ENCODE measurements at regions not wholly inside any gene's neighbourhood (a gene's known extent, or its start where the extent isn't known, plus 50 kb on each side); places are given as distances from the start of the nearest gene placed in this dataset.

DNA sequence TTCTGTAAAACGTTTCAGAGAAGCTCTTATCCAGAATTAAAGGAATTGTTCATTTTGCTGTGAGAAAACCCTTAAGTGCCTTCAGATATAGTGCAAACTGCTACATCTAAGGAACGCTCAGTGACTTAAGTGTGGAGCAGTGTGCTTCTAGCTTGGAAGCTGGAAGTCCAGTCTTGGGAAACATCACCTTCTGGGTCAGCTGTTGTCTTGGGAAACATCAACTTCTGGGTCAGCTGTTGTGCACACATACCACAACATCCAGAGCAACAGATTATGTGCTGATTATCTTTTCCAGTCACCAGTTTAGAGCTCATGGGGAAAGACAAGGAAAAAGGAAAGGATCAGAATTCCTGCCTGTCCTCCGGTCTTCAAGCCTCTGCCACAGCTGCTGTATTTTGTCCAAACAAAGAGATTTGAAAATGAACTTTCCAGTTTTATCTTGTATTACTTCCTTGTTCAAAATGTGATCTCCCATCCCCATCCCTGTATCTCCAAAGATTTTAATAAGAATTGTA, 713.6 kb downstream of the NSUN3 start:
- TF ChIP-seq, protein P1, sequence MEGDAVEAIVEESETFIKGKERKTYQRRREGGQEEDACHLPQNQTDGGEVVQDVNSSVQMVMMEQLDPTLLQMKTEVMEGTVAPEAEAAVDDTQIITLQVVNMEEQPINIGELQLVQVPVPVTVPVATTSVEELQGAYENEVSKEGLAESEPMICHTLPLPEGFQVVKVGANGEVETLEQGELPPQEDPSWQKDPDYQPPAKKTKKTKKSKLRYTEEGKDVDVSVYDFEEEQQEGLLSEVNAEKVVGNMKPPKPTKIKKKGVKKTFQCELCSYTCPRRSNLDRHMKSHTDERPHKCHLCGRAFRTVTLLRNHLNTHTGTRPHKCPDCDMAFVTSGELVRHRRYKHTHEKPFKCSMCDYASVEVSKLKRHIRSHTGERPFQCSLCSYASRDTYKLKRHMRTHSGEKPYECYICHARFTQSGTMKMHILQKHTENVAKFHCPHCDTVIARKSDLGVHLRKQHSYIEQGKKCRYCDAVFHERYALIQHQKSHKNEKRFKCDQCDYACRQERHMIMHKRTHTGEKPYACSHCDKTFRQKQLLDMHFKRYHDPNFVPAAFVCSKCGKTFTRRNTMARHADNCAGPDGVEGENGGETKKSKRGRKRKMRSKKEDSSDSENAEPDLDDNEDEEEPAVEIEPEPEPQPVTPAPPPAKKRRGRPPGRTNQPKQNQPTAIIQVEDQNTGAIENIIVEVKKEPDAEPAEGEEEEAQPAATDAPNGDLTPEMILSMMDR (IDR thresholded peaks at IDR 0.05; ENCODE audit: poor library complexity, severe bottlenecking): no peak
- TF ChIP-seq, protein P2, sequence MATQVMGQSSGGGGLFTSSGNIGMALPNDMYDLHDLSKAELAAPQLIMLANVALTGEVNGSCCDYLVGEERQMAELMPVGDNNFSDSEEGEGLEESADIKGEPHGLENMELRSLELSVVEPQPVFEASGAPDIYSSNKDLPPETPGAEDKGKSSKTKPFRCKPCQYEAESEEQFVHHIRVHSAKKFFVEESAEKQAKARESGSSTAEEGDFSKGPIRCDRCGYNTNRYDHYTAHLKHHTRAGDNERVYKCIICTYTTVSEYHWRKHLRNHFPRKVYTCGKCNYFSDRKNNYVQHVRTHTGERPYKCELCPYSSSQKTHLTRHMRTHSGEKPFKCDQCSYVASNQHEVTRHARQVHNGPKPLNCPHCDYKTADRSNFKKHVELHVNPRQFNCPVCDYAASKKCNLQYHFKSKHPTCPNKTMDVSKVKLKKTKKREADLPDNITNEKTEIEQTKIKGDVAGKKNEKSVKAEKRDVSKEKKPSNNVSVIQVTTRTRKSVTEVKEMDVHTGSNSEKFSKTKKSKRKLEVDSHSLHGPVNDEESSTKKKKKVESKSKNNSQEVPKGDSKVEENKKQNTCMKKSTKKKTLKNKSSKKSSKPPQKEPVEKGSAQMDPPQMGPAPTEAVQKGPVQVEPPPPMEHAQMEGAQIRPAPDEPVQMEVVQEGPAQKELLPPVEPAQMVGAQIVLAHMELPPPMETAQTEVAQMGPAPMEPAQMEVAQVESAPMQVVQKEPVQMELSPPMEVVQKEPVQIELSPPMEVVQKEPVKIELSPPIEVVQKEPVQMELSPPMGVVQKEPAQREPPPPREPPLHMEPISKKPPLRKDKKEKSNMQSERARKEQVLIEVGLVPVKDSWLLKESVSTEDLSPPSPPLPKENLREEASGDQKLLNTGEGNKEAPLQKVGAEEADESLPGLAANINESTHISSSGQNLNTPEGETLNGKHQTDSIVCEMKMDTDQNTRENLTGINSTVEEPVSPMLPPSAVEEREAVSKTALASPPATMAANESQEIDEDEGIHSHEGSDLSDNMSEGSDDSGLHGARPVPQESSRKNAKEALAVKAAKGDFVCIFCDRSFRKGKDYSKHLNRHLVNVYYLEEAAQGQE (IDR thresholded peaks at IDR 0.05; ENCODE audit: borderline replicate concordance): no peak
- TF ChIP-seq MXI1 (conservative IDR thresholded peaks at IDR 0.05; ENCODE audit: poor library complexity, severe bottlenecking) (no peak), EP300 (conservative IDR thresholded peaks at IDR 0.05; ENCODE audit: poor library complexity, severe bottlenecking) (no peak), TAF1 (IDR thresholded peaks at IDR 0.05; ENCODE audit: low read depth) (no peak), EZH2 (IDR thresholded peaks at IDR 0.05; ENCODE audit: borderline replicate concordance, insufficient read depth, low read length, poor library complexity, severe bottlenecking) (no peak), RAD21 (conservative IDR thresholded peaks at IDR 0.05) (no peak)
